ENCODE measurements at regions not wholly inside any gene's neighbourhood (a gene's known extent, or its start where the extent isn't known, plus 50 kb on each side); places are given as distances from the start of the nearest gene placed in this dataset.
"Not testable (repeated sequence)": the region's sequence is repeated elsewhere in the genome, so short reads cannot be mapped to it uniquely, and the experiment has no call there.

DNA sequence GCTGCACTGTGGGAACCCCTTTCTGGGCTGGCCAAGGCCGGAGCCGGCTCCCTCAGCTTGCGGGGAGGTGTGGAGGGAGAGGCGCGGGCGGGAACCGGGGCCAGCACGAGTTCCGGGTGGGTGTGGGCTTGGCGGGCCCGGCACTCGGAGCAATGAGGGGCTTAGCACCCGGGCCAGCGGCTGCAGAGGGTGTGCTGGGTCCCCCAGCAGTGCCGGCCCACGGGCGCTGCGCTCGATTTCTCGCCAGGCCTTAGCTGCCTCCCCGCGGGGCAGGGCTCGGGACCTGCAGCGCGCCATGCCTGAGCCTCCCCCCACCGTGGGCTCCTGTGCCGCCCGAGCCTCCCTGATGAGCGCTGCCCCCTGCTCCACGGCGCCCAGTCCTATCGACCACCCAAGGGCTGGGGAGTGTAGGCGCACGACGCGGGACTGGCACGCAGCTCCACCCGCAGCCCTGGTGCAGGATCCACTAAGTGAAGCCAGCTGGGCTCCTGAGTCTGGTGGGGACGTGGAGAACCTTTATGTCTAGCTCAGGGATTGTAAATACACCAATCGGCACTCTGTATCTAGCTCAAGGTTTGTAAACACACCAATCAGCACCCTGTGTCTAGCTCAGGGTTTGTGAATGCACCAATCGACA is 180.8 kb upstream of the OTX2 start:
- not testable (repeated sequence) for DNase-seq

DNA sequence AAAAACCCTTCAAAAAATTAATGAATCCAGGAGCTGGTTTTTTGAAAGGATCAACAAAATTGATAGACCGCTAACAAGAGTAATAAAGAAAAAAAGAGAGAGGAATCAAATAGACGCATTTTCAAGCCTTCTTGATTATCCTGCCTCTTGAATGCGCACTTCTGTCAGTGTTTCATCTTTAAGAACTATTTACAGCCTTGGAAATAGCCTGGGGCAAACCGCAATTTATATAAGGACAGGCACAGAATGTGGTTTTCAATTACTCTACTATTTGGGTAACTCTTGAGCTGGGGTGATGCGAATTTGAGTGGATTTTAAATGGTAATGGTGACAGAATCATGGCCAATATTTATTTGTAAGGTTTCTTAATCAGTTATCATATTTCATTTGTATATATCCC is 179.1 kb upstream of the OTX2 start:
- no peak for DNase-seq

DNA sequence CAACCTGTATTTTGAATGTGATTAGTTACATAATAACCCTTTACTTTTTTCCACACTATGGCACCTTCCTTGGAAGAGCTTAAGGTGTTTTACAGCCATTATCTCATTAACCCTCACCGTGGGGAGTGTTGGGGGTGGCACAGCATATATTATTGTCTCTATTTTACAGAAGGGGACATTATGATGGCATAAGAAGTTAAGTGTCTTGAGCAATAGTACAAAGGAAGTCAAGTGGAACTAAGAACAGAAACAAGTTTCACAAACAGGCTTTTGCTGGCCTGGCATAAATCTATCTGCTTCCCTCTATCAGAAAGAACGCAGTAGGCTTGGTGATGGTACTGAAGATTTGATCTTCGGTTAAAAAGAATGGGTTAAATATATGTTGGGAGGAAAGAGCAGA is 169.7 kb upstream of the OTX2 start:
- no peak for DNase-seq

DNA sequence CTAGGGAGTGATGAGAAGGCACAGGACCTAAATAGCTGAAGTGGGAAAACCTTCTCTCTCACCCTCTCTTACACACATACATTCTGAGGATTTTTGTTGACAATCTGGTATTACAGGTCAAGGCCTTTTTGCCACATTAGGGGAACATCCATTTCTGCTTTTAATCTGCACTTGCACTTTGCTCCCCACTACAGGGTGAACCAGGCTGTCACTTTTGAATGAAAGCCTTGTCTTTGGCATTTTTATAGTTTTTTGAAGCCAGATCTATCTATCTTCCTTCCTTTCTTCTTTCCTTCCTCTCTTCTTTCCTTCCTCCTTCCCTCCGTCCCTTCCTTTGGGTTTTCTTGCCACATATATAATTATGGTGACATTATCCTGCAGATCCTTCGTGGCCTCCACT is 165.9 kb upstream of the OTX2 start:
- DNase-seq: no peak

- no peak for DNase-seq
Measured at GRCh38 chr14:56975521-56975920, 165.2 kb upstream of the OTX2 start.

DNA sequence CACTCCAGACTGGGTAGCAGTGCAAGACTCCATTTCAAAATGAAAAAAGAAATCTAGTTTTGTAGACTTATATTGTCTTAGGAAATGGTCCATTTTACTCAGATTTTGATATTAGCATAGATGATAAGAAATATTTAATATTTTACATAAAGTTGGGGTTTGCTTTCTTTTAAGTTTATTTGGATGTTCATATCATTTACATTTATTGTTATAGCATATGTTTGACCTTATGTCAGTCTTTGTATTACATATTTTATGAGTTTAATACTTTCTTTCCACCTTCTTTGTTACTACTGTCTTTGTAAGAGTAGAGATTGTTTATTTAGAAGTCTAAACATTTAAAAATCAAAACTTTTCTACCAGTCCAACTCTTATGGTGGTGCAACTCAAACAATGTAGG is 162.7 kb upstream of the OTX2 start:
- no peak for DNase-seq

DNA sequence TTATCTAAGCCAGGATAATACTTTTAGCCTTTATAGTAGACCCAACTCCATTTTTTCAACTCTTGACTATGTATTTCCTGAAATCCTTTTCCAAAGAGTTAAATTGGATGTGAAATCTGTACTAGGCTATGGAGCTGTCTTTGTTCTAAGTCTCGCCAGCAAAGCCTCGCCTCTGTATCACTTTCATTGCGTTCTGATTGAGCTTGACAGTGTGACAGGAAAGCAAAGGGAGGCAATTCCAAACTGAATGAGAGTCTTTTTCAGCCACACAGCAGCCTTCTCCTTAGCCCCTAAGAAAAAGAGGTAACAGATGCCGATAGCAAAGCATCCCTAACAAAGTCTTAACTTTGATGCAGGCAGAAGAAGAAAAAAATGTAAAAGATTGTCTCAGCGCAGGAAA is 154.6 kb upstream of the OTX2 start:
- DNase-seq: no peak

- no peak for DNase-seq
Measured at GRCh38 chr14:56963381-56963780, 153.1 kb upstream of the OTX2 start.

DNA sequence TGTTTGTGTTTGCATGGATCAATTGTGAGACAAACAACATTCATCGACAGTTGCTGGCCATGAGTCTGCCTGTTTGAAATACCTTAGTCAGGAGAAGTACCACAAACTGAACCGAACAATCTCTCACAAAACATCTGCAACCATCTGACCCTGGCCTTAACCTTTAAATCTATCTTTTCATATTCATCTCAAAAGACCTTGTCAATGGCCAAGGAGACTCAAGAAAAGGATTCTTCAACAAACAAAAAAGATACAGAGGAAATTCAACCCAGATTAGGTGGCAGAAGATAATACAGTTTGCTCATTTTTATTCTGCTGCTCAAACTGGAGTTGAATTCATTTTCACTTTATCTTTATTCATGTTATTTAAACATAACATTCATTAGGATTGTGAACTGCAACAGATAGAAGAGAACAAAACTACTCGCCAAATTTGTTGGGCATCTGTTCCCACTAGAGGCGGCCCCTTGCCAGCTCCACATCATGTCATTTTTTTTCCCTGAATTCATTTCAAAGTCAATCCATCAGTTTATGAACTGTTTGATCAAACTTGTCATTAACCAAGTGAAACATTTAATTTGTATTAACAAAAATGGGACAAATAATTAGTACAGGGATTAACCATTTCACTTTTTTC is 152.3 kb upstream of the OTX2 start:
- peak; percentile 11 for DNase-seq

- DNase-seq: no peak
Measured at GRCh38 chr14:56959869-56960268, 149.6 kb upstream of the OTX2 start.

DNA sequence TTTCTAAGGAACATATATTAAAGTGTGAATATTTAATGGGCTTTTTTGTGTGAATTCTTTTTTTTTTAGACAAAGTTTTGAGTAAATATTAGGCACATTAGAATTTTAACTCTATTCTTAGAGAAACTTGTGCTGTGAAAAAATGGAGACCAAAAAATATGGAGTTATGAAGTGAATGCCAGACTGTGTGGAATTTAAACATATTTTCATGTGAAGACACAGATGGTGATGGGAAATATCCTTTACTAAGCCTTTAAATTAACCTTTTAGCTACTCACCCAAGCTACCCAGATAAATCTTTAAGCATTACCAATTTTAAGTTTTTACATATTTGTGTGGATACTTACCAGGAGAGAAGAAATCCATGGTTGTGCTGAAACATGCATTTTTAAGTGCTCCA is 148.8 kb upstream of the OTX2 start:
- DNase-seq: no peak

GRCh38 chr14:56956182-56956581 is 145.9 kb upstream of the OTX2 start:
- DNase-seq: no peak

GRCh38 chr14:56955745-56956144 is 145.5 kb upstream of the OTX2 start:
- DNase-seq: no peak

DNA sequence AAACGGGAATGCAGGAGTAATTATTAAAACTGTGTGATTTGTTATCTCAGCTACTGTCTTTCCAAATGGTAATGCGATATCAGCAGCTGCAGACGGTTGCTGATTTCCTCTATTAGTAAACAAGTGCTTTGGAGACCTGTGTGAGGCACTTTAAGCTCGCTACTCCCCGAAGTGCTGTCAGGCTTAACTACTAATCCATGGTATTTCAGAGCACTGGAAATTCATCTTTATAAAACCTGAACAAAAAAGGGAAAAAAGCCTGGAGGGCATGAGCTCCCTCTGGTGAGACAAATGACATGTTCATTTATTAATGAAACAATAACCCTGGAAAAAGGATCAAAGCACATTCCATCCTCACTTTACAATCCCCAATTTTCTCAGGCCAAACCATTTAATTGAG is 143.6 kb upstream of the OTX2 start:
- no peak for DNase-seq

DNA sequence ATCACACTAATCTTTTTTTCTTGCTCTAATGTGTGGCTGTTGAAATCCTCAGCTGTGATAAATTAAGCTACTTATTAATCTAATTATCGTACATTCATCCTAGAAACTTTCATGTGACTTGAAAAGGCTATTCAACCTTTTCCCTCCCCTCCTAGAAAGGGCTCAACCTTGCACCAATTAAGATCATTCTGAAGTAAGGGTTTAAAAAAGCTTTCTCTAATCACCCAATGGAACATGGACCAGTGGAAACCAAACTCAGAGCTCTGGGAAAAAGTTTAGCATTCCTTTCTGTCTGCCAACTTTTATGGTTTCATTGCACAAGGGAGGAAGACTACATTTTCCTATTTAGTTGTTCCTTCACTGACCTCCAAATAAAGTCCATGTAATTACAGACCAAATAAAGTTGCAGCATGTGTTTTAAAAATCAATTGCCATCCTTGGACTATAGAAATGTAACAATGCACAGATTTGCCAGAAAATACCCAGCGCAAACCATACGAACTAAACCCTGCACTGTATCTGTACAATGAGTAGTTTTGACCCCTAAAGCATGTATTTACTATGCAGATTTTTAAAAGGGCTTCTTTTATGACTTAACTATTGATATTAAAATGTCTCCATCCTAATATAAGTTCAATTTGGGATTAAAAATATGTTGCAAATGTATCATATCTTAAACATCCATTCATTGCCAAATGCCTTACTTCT is 142.6 kb upstream of the OTX2 start:
- no peak for DNase-seq

- no peak for DNase-seq
Measured at GRCh38 chr14:56949828-56950227, 139.5 kb upstream of the OTX2 start.

DNA sequence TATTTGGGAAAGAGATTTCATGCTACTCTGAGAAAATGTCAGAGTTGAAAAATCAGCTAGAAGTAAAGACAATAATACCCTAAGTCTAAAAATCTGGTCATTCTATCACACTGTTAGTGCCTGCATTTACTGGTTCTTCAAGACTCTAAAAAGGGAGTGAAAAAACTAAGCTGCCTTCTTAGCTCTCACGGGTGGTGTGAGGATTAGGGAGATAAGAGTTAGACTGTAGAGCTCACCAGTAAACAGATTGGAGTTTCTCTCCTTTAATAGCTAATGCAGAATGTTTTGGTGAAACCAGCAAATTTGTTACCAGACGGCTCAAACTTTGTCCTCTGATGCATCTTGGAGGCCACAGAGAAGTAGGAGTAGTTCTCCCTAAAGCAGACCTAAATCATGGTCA is 135.0 kb upstream of the OTX2 start:
- no peak for DNase-seq

DNA sequence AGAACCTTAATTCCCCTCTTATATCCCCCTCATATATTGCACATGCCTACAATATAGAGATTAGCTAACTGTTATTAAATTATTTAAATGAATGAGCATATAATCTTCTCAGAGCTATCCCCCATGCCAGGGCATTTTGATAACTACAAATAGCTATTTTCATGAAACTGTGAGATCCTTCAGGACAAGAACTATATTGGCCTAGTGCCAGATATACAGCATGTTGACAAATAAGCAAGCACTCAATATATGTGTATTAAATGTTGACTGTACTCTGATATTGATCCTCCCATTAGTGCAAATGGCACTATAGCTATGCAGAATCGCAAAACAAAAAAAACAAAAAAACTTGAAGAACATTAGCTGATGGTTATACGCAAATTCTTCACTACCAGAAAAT is 134.1 kb upstream of the OTX2 start:
- DNase-seq: no peak

DNA sequence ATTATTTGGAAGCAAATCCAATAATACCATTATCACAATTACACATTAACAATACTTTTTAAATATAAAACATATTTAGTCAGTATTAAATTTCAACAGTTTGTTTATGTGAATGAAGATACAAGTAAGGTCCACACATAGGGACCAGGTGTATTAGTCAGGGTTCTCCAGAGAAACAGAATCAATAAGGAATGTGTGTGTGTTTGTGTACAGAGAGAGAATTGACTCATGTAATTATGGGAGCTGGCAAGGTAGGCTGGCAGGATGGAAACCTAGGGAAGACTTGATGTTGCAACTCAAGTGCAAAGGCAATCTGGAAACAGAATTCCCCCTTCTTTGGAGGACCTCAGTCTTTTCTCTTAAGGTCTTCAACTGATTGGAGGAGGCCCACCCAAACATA is 123.2 kb upstream of the OTX2 start:
- DNase-seq: no peak

GRCh38 chr14:56918849-56919574 is 108.7 kb upstream of the OTX2 start:
- DNase-seq: no peak

DNA sequence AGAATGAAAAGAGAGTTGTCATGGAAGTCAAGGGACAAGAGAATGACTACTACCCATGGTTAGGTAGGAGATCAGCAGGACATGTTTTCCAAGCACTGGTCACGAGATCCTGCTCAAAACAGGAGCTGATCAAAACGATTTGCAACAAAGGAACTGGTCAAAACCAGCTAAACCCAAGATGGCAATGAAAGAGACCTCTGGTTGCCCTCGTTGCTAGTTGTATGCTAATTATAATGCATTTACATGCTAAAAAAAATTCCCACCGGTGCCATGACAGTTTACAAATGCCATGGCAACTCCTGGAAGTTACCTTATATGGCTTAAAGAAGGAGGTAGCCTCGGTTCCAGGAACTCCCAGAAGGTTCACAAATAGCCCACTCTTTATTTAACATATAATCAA is 95.0 kb upstream of the OTX2 start:
- DNase-seq: no peak

DNA sequence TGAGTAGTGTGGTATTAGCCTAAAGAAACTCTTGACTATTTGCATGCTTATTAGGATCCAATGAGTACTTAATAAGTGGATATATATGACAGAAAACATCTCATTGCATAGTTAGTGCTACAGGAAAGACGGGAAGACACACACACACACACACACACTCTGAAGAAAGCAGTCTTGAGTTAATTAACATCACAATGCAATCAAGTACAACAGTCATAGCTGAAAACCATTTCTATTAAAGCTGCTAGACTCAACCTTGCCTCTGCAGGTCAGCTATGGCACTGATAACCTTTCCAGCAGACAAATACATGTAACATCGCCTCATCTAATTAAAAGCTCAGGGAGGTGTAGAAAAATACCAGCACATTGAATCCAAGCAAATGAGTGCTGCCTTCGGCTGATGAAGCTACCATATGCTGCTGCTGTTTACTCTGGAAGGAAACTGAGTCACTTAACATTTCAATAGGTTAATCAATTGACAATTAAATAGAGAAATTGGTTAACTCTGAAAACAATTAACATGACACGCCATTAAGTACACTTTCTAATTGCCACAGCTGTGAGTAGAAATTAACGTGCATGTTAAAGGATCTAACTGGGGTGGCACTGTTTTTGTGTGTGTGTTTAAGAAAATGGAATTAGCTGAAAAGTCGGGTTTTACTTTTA is 93.2 kb upstream of the OTX2 start:
- DNase-seq: no peak

DNA sequence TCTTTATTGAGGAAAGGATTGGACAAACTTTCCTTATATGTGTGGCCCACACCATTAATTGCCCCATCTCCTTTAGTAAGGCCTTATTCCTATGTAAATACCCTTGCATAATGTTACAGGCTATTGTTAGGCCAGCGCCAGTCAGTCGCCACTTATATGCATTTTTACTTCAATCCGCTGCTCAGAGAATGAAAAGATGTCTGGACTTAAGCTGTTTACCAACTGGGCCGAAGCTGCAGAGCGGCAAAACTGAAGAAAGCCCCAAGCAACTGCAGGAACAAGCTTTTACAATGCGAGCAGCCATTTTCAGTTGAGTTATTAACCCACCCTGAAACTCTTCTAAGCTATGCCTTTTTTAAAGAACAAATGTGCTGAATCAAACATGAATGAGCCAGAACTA is 92.1 kb upstream of the OTX2 start:
- DNase-seq: no peak

Measured in NCI-H1694 (cell line).